A673 (cell line): ENCODE measurements at regions not wholly inside any gene's neighbourhood (a gene's known extent, or its start where the extent isn't known, plus 50 kb on each side); places are given as distances from the start of the nearest gene placed in this dataset.

Experiments
- BruUV-seq: library from RNA; stranded (reverse); fragments of 400-500 nt; replicated peaks from 2 replicates; lab custom pipeline; 2021; lab: Mats Ljungman, UMichigan
- CTCF ChIA-PET: fragments of 300-600 bp; sonication (Branson Sonifier 250); formaldehyde crosslinking; loops from one replicate; lab custom pipeline; 2022; ENCODE audit warnings: antibody characterized with exemption; lab: Charles Lee
- POLR2A ChIA-PET: fragments of 300-600 bp; sonication (Branson Sonifier 250); formaldehyde crosslinking; loops from one replicate; lab custom pipeline; 2022; ENCODE audit warnings: antibody characterized with exemption; ENCODE audit not compliant: low non-redundant PET; lab: Charles Lee
- DNase-seq: peaks from one replicate; pipeline ENCODE4 v3.0.0-alpha.2; 2015; ENCODE audit warnings: low spot score
- H3K27ac ChIP-seq: fragments of 200-600 bp; sonication (generic); 2 replicates; pipeline ENCODE4 v1.5.1; 2016; ENCODE audit warnings: mixed run types, low read depth, mild to moderate bottlenecking, mixed read lengths, antibody characterized with exemption, low read length; ENCODE audit not compliant: poor library complexity, severe bottlenecking
- H3K27me3 ChIP-seq: fragments of 200-600 bp; sonication (generic); replicated peaks from 2 replicates; pipeline ENCODE4 v1.6.1; 2017; ENCODE audit warnings: mixed run types, low read depth, mild to moderate bottlenecking, mixed read lengths, antibody characterized with exemption, low read length; ENCODE audit not compliant: insufficient read depth, poor library complexity
- H3K36me3 ChIP-seq: fragments of 200-600 bp; sonication (generic); 2 replicates; pipeline ENCODE4 v1.6.1; 2016; ENCODE audit warnings: mixed run types, mild to moderate bottlenecking, mixed read lengths, antibody characterized with exemption, low read length; ENCODE audit not compliant: insufficient read depth, poor library complexity, severe bottlenecking
- H3K4me1 ChIP-seq: fragments of 200-600 bp; sonication (generic); 2 replicates; pipeline ENCODE4 v1.6.1; 2017; ENCODE audit warnings: mixed run types, mild to moderate bottlenecking, mixed read lengths, antibody characterized with exemption, low read length; ENCODE audit not compliant: insufficient read depth, poor library complexity, severe bottlenecking
- H3K4me3 ChIP-seq: fragments of 200-600 bp; sonication (generic); 2 replicates; pipeline ENCODE4 v1.5.1; 2016; ENCODE audit warnings: low read depth, mixed run types, mild to moderate bottlenecking, mixed read lengths, low read length; ENCODE audit not compliant: poor library complexity, severe bottlenecking
- H3K9me3 ChIP-seq: fragments of 200-600 bp; sonication (generic); 2 replicates; pipeline ENCODE4 v1.6.1; 2016; ENCODE audit warnings: mixed run types, low read depth, mild to moderate bottlenecking, mixed read lengths, antibody characterized with exemption, low read length; ENCODE audit not compliant: poor library complexity, severe bottlenecking
- EZH2 ChIP-seq: fragments of 200-600 bp; sonication (generic); IDR thresholded peaks from 2 replicates; pipeline ENCODE4 v1.6.1; 2017; ENCODE audit warnings: borderline replicate concordance, low read depth, mild to moderate bottlenecking, mixed read lengths, antibody characterized with exemption, low read length; ENCODE audit not compliant: poor library complexity, severe bottlenecking
- intact Hi-C: fragments of 100-400 bp; cut with micrococcal nuclease; formaldehyde crosslinking; loops from one replicate; pipeline ENCODE4 v1.10.0; 2022; ENCODE audit not compliant: unreplicated experiment
- TF ChIP-seq, protein P1 (sequence below): fragments of 300-800, 200-600 bp; sonication (generic); conservative IDR thresholded peaks from 2 replicates; pipeline ENCODE4 v1.5.1; 2017; ENCODE audit warnings: low read depth, mild to moderate bottlenecking, antibody characterized with exemption, low read length, moderate library complexity, mixed read lengths

DNA sequence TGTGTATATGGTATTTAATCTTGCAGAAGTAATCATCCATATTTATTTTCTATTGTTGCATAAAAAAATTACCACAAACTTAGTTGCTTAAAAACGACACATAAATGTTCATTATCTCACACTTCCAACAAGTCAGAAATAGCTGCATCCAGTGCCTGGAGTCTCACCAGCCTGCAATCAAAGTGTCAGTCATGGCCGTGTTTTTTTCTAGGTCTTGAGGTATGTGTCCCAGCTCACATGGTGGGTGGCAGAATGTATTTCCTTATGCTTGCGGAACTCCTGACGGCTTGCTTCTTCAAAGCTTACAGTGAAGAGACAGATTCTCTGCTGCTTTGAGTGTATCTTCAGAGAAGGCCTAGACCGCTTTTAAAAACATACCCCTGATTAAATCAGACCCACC is 670.2 kb upstream of the LMO3 start:
- Histone ChIP-seq H3K27me3 (no peaks in the 10 kb centered on the region), H3K27ac (no peak overlapping the region), H3K9me3 (no peaks in the 10 kb centered on the region), H3K4me3 (no peak overlapping the region), H3K36me3 (no peaks in the 10 kb centered on the region), H3K4me1 (no peaks in the 10 kb centered on the region)
- CTCF ChIA-PET = no interaction called here
- no peak for TF ChIP-seq EZH2
- TF ChIP-seq, protein P1, sequence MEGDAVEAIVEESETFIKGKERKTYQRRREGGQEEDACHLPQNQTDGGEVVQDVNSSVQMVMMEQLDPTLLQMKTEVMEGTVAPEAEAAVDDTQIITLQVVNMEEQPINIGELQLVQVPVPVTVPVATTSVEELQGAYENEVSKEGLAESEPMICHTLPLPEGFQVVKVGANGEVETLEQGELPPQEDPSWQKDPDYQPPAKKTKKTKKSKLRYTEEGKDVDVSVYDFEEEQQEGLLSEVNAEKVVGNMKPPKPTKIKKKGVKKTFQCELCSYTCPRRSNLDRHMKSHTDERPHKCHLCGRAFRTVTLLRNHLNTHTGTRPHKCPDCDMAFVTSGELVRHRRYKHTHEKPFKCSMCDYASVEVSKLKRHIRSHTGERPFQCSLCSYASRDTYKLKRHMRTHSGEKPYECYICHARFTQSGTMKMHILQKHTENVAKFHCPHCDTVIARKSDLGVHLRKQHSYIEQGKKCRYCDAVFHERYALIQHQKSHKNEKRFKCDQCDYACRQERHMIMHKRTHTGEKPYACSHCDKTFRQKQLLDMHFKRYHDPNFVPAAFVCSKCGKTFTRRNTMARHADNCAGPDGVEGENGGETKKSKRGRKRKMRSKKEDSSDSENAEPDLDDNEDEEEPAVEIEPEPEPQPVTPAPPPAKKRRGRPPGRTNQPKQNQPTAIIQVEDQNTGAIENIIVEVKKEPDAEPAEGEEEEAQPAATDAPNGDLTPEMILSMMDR = no peak
- DNase-seq = no peak
- POLR2A ChIA-PET = no interaction called here
- BruUV-seq = no TSS peak
- intact Hi-C loops = no loop called here

DNA sequence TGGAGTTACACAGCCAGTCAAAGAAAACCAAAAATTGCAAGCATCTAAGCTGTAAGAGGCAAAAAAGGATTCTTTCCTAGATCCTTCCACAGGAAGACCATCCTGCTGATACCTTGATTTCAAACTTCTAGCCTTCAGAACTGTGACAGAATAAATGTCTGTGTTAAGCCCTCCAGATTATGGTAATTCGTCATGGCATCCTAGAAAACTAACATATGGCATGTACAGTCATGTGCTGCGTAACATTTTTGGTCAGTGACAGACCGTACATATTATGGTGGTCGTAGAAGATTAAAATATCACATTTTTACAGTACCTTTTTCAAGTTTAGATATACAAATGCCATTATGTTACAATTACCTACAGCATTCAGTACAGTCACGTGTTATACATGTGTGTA is 660.9 kb upstream of the LMO3 start:
- no peaks in the 10 kb centered on the region for H3K4me1 ChIP-seq
- no peak for DNase-seq
- TF ChIP-seq EZH2 = no peak
- TF ChIP-seq, protein P1 = no peak
- ChIA-PET POLR2A (no interaction called here), CTCF (no interaction called here)
- no peak overlapping the region for H3K27ac ChIP-seq
- intact Hi-C loops = no loop called here
- H3K9me3 ChIP-seq = no peaks in the 10 kb centered on the region
- no peak overlapping the region for H3K4me3 ChIP-seq
- no TSS peak for BruUV-seq
- H3K36me3 ChIP-seq = no peaks in the 10 kb centered on the region
- H3K27me3 ChIP-seq = no peaks in the 10 kb centered on the region

DNA sequence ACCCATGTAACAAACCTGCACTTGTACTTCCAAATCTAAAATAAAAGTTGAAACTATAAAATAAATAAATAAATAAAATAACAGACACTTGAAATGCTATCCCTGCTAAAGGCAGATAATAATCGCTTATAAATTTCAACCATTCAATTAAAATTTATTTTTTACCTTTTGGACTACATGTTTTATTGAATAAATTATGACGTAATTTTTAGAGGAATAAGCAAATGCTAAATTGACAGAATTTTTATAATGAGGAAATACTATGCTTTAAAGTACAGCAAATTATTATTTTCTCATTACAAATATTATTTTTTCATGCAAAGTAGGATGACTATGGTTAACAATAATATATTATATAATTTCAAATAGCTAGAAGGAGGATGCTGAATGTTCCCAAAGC is 658.6 kb upstream of the LMO3 start:
- no peak for DNase-seq
- no peaks in the 10 kb centered on the region for H3K9me3 ChIP-seq
- CTCF ChIA-PET = no interaction called here
- no peak overlapping the region for H3K27ac ChIP-seq
- no peaks in the 10 kb centered on the region for H3K4me1 ChIP-seq
- POLR2A ChIA-PET = no interaction called here
- H3K4me3 ChIP-seq = no peak overlapping the region
- no peaks in the 10 kb centered on the region for H3K36me3 ChIP-seq
- BruUV-seq = no TSS peak
- no peaks in the 10 kb centered on the region for H3K27me3 ChIP-seq
- intact Hi-C loops = no loop called here
- TF ChIP-seq, protein P1 = no peak
- no peak for TF ChIP-seq EZH2
